ENCODE measurements at regions not wholly inside any gene's neighbourhood (a gene's known extent, or its start where the extent isn't known, plus 50 kb on each side); places are given as distances from the start of the nearest gene placed in this dataset.
"Not testable (repeated sequence)": the region's sequence is repeated elsewhere in the genome, so short reads cannot be mapped to it uniquely, and the experiment has no call there.

DNA sequence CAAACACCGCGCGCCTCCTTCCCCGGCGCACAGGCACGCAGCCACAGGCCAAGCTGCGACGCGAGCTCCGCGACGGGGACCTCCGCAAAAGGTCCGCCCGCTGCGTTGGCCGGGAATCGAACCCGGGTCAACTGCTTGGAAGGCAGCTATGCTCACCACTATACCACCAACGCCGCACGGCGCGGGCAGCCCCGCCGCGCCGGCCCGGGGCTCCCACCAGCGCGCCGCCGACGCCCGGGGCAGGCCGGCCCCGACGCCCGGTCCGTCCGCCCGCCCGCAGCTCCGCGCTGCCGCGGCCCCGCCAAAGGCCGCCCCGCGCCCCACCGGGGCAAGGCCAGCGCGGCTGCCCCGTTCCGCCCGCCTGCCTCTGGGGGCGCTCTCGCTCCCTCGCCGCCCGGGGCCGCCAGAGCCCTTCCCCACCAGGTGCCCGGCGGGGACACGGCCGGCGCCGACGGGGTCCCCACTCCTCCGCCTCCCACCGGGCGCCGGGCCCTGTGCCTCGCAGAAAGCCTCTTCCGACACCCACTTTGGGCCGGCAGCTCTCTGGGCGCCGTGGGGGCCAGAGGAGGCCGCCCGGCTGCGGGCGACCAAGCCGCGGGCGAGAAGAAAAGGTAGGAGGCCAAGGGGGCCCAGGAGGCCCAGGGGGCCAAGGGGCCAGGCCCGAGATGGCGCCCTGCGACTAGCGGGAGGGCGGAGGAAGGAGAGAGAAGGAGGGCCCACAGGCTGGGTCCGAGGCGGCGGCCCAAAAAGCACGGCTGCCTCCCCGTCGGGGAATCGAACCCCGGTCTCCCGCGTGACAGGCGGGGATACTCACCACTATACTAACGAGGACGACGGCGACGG lies 50.2 kb upstream of the FCGR2A start:
- H3K14ac ChIP-seq (ENCODE audit: low read length); H3K9me3 ChIP-seq (replicated peaks in 1 of 2; ENCODE audit: control insufficient read depth in 2 of 2, insufficient read depth in 1 of 2, low read depth in 1 of 2, low read length in 2 of 2): not testable (repeated sequence)
- no CpG with 5 or more reads among the region's 107 CpGs for WGBS, 2 donors (ENCODE audit: extremely low coverage in 2 of 2, insufficient read length in 2 of 2, insufficient replicate concordance in 1 of 2)

DNA sequence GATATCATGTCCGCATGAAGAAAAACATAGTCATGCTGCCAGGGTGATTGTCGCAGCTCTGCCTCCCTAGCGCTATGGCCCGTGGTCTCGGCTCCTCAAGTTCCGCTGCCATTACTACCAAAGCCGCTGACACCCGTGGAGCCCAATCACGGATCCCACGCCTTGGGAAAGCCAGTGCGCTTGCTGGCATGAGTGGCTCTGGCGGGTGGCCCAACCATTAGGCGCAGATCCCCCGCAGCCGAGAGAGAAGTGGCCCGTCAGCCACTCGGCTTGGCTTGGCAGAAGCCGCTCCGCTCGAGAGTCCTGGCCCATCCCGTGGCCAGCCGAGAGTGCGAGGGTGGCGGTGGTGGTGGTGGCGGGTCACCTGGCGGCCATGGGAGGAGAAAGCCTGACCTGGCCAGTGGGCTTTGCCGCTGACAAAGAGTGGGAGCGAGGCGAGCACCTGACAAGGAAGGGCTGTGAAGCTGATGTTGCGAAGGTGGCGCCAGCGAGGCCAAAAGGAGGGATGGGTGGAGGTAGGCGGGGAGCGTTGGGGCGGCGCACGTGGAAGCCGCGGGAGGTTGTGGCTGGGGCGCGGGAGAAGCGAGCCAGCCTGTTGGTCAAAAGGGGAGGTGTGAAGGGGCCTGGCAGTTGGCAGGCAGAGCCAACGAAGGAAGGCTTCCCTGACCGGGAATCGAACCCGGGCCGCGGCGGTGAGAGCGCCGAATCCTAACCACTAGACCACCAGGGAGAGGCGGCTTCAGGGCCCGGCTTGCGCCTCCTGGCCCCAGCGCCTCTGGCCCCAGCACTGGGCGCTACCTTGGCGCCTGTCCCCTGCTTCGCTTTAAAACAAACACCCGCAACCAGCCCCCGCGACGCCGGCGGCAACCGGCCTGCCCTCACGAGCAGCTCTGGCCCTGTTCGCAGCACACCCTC lies 51.0 kb upstream of the FCGR2A start:
- not testable (repeated sequence) for H3K4ac ChIP-seq (ENCODE audit: low read length); H3K36me3 ChIP-seq (replicated peaks in 1 of 2; ENCODE audit: control insufficient read depth in 2 of 2, insufficient read depth in 2 of 2, low read length in 2 of 2); H3K23ac ChIP-seq (ENCODE audit: low read depth, low read length, poor library complexity); H2BK15ac ChIP-seq (ENCODE audit: low read length); H2AFZ ChIP-seq (ENCODE audit: low read length); H2AK5ac ChIP-seq (ENCODE audit: low read depth, low read length); H4K91ac ChIP-seq (ENCODE audit: low read depth, low read length, poor library complexity); H3K14ac ChIP-seq (ENCODE audit: low read length); H3K4me2 ChIP-seq (ENCODE audit: insufficient read depth, low read length, poor library complexity, severe bottlenecking); H3K27ac ChIP-seq (replicated peaks; ENCODE audit: low read length); H2BK5ac ChIP-seq (ENCODE audit: low read length); H3K27me3 ChIP-seq (ENCODE audit: control insufficient read depth in 3 of 3, insufficient read depth in 3 of 3, low read depth in 1 of 3, low read length in 3 of 3); H3K4me3 ChIP-seq (ENCODE audit: low read length in 2 of 2); H3K9ac ChIP-seq (ENCODE audit: low read depth, low read length, poor library complexity); H3K9me3 ChIP-seq (replicated peaks in 1 of 2; ENCODE audit: control insufficient read depth in 2 of 2, insufficient read depth in 1 of 2, low read depth in 1 of 2, low read length in 2 of 2); H3K79me1 ChIP-seq (ENCODE audit: low read depth, low read length); DNase-seq (ENCODE audit: low spot score); H2BK120ac ChIP-seq (ENCODE audit: low read depth, low read length); H3K4me1 ChIP-seq (ENCODE audit: control insufficient read depth in 2 of 2, insufficient read depth in 1 of 2, low read depth in 1 of 2, low read length in 2 of 2); H3K18ac ChIP-seq (ENCODE audit: low read length); H4K8ac ChIP-seq (ENCODE audit: low read depth, low read length); H2BK12ac ChIP-seq (ENCODE audit: low read length)
- WGBS, 2 donors (ENCODE audit: extremely low coverage in 2 of 2, insufficient read length in 2 of 2, insufficient replicate concordance in 1 of 2): no CpG with 5 or more reads among the region's 67 CpGs

More for the DNA sequence above, 50.2 kb upstream of the FCGR2A start:
- H2BK15ac ChIP-seq (ENCODE audit: low read length); H3K79me1 ChIP-seq (ENCODE audit: low read depth, low read length); H3K4ac ChIP-seq (ENCODE audit: low read length); H4K91ac ChIP-seq (ENCODE audit: low read depth, low read length, poor library complexity); H3K4me2 ChIP-seq (ENCODE audit: insufficient read depth, low read length, poor library complexity, severe bottlenecking); H4K8ac ChIP-seq (ENCODE audit: low read depth, low read length); H3K18ac ChIP-seq (ENCODE audit: low read length); H2AFZ ChIP-seq (ENCODE audit: low read length); H2AK5ac ChIP-seq (ENCODE audit: low read depth, low read length); H3K4me3 ChIP-seq (ENCODE audit: low read length in 2 of 2); H3K23ac ChIP-seq (ENCODE audit: low read depth, low read length, poor library complexity); H2BK5ac ChIP-seq (ENCODE audit: low read length); H2BK120ac ChIP-seq (ENCODE audit: low read depth, low read length); H3K27ac ChIP-seq (replicated peaks; ENCODE audit: low read length); DNase-seq (ENCODE audit: low spot score); H3K9ac ChIP-seq (ENCODE audit: low read depth, low read length, poor library complexity); H2BK12ac ChIP-seq (ENCODE audit: low read length); H3K36me3 ChIP-seq (replicated peaks in 1 of 2; ENCODE audit: control insufficient read depth in 2 of 2, insufficient read depth in 2 of 2, low read length in 2 of 2); H3K4me1 ChIP-seq (ENCODE audit: control insufficient read depth in 2 of 2, insufficient read depth in 1 of 2, low read depth in 1 of 2, low read length in 2 of 2): not testable (repeated sequence)
- peaks cover 0 to 13% (median 3%) of the 10 kb centered on the region in 3 experiments for H3K27me3 ChIP-seq (ENCODE audit: control insufficient read depth in 3 of 3, insufficient read depth in 3 of 3, low read depth in 1 of 3, low read length in 3 of 3)

DNA sequence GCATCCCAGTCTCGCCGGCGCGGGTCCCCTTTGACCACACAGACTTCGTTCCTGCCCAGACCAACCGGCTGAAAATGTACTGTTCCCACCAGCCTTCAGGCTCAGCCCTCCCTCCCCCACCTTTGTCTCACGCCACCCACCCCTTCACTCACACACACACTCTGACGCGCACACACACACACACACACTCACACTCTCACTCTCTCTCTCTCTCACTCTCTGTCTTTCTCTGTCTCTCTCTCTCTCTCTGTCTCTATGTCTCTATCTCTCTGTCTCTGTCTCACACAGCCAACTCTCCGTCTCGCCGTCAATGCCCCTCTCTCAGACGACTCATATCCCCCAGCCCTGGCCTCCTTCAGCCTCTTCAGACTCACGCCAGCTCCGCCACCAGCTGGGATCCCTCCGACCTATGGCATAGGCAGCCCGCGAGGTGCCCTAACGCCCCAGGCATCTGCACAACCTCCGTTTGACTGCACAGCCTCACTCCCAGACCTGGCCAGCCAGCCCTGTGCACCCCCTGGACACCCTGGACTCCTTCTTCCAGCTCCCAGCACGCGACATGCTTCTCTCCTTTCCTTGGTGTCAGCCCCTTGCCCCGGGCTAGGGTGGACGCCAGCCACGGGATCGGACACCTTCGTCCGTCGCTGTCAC lies 53.4 kb upstream of the FCGR2A start:
- not testable (repeated sequence) for H3K27me3 ChIP-seq (ENCODE audit: control insufficient read depth in 3 of 3, insufficient read depth in 3 of 3, low read depth in 1 of 3, low read length in 3 of 3); H2BK5ac ChIP-seq (ENCODE audit: low read length); H2BK12ac ChIP-seq (ENCODE audit: low read length); H3K36me3 ChIP-seq (replicated peaks in 1 of 2; ENCODE audit: control insufficient read depth in 2 of 2, insufficient read depth in 2 of 2, low read length in 2 of 2); H3K14ac ChIP-seq (ENCODE audit: low read length); H2BK15ac ChIP-seq (ENCODE audit: low read length); DNase-seq (ENCODE audit: low spot score); H3K9ac ChIP-seq (ENCODE audit: low read depth, low read length, poor library complexity); H3K4me3 ChIP-seq (ENCODE audit: low read length in 2 of 2); H3K23ac ChIP-seq (ENCODE audit: low read depth, low read length, poor library complexity); H4K91ac ChIP-seq (ENCODE audit: low read depth, low read length, poor library complexity); H3K18ac ChIP-seq (ENCODE audit: low read length); H3K79me1 ChIP-seq (ENCODE audit: low read depth, low read length); H4K8ac ChIP-seq (ENCODE audit: low read depth, low read length); H3K9me3 ChIP-seq (replicated peaks in 1 of 2; ENCODE audit: control insufficient read depth in 2 of 2, insufficient read depth in 1 of 2, low read depth in 1 of 2, low read length in 2 of 2); H3K27ac ChIP-seq (replicated peaks; ENCODE audit: low read length); H2BK120ac ChIP-seq (ENCODE audit: low read depth, low read length); H3K4me2 ChIP-seq (ENCODE audit: insufficient read depth, low read length, poor library complexity, severe bottlenecking); H3K4me1 ChIP-seq (ENCODE audit: control insufficient read depth in 2 of 2, insufficient read depth in 1 of 2, low read depth in 1 of 2, low read length in 2 of 2); H2AFZ ChIP-seq (ENCODE audit: low read length); H3K4ac ChIP-seq (ENCODE audit: low read length); H2AK5ac ChIP-seq (ENCODE audit: low read depth, low read length)
- no CpG with 5 or more reads among the region's 29 CpGs for WGBS, 2 donors (ENCODE audit: extremely low coverage in 2 of 2, insufficient read length in 2 of 2, insufficient replicate concordance in 1 of 2)

Data from neuronal stem cell (in vitro differentiated cells).